WI38 (cell line): ENCODE measurements at regions not wholly inside any gene's neighbourhood (a gene's known extent, or its start where the extent isn't known, plus 50 kb on each side); places are given as distances from the start of the nearest gene placed in this dataset.

Experiments used
- H3K4me3 ChIP-seq: 2 replicates; pipeline ENCODE4 v1.5.1; 2011; ENCODE audit warnings: low read depth, mild to moderate bottlenecking, control low read depth, low read length
- TF ChIP-seq, protein P1 (sequence below): IDR thresholded peaks from 2 replicates; pipeline ENCODE4 v1.5.1; 2012; ENCODE audit warnings: low read depth, mild to moderate bottlenecking, control low read depth, low read length

DNA sequence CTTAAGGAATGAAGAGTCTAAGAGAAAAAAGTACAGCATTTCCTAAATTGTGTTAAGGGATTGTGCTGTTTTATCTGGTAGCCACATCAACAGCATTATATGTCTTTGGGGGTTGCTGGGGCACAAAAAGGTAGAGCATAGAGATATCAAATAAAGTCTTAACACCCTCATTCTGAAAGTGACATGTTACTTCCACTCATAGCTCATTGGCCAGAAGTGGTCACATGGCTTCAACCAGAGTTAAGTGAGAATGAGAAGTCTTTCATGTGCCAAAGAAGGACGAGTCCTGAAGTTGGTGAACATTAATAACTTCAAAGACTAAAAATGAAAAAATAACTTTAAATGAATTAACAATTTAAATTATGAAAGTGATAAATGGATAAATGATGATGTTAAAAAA, 175.7 kb upstream of the ZEB2 start:
- H3K4me3 ChIP-seq = no peak overlapping the region
- TF ChIP-seq, protein P1, sequence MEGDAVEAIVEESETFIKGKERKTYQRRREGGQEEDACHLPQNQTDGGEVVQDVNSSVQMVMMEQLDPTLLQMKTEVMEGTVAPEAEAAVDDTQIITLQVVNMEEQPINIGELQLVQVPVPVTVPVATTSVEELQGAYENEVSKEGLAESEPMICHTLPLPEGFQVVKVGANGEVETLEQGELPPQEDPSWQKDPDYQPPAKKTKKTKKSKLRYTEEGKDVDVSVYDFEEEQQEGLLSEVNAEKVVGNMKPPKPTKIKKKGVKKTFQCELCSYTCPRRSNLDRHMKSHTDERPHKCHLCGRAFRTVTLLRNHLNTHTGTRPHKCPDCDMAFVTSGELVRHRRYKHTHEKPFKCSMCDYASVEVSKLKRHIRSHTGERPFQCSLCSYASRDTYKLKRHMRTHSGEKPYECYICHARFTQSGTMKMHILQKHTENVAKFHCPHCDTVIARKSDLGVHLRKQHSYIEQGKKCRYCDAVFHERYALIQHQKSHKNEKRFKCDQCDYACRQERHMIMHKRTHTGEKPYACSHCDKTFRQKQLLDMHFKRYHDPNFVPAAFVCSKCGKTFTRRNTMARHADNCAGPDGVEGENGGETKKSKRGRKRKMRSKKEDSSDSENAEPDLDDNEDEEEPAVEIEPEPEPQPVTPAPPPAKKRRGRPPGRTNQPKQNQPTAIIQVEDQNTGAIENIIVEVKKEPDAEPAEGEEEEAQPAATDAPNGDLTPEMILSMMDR = no peak

DNA sequence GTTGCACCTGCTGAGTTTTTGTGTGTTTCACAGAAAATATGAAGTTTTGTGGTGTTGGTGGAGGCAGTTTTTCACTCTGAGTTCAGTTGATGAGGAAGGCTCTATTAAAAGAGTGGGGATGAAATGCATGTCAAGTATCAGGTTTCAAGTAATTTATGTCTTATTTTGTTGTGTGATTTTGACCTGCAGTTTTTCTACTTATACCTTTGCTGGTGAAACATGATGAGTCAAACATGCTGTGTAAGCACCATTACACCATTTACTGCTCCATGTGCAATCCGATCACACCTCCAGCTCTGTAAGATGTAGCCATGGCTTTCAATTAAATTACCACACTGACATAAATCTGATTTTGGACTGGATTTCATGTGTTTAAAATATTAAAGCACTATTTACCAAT, 174.5 kb upstream of the ZEB2 start:
- TF ChIP-seq, protein P1 = no peak
- H3K4me3 ChIP-seq = no peak overlapping the region

DNA sequence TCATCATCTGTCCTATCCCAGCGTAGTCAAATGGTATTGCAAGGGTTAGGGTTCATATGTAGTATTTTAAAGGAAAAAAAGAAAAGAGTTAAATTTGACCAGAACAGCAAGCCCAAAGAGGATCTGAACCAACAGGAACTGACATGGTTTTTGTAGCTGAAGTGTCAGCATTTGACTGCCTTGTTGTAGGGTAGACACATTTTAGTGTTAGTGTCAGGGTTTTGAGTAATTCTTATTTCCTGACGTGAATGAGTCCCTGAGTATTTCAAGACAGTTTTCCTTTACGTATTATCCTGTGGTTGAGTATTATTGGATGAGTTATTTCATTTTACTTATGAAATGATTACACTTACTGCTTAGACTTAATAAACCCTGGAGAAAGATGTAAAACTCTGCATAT, 173.3 kb upstream of the ZEB2 start:
- no peak overlapping the region for H3K4me3 ChIP-seq
- TF ChIP-seq, protein P1 = no peak

DNA sequence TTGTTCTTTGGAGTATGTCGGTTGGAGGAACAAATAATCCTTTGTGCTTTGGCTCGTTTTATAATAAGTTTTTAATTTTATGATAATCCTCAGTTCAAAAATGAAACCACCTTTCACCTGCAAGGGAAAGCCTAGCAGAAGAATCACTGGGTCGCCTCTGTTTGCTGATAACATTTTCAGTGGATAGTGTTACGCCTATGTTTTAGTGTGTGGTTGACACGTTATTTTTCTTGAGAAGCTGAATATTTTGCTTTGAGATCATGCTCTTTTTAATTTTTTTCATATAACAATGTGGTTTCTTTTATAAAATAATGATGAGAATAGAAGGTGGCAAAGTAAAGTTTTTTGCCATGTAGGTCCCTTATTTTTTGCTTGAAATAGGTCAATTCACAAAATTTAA, 172.7 kb upstream of the ZEB2 start:
- no peak overlapping the region for H3K4me3 ChIP-seq
- TF ChIP-seq, protein P1 = no peak

DNA sequence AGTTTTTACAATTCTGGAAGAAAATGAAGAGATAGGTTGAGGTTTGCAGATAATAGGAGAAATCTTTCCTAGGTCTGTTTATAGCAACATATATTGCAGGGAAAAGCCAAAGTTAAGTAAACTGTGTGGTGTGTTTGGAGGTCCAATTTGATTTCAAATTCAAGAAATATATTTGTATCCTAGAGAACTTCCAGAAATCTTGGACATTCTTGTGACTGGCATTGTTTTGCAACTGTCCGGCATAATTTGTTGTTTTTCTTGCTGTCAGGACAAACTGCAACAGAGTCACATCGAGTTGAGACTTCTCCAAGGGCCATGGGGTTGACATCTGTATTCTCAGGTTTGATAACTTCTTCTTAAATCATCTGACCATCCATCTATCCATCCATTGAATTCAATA, 170.9 kb upstream of the ZEB2 start:
- H3K4me3 ChIP-seq = no peak overlapping the region

DNA sequence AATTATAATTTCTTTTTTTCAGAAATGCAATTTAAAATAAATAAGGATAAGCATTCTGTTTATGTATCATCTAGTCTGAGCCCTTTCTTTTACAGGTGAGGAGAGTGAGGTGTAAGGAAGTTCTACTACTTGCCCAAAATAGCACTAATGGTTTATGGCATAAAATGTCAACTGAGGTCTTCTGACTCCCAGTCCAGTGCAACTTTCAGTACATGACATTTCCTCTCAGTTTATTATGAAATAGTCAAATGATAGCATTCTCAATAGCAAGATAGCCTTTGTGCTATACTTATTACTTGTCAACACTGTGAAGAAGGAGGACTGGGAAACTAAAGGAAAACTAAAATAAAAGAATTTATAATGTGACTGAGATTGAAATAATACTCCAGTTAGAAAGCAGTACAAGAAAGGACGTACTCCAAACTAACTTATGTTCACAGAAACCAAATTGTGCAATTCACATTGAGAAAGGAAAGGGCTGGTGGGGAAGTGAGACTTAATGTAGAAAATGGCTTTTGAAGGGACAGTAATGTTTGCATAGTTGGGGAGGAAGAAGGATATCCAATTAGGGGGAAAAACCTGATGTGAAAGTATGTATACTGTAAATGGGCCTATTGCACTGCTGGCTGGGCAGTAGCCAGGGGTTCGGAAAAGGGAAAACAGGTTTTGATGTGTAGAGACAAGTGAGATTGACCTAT, 166.7 kb upstream of the ZEB2 start:
- TF ChIP-seq, protein P1 = no peak
- H3K4me3 ChIP-seq = no peak overlapping the region

More for the DNA sequence above, 170.9 kb upstream of the ZEB2 start:
- TF ChIP-seq, protein P1 = no peak

DNA sequence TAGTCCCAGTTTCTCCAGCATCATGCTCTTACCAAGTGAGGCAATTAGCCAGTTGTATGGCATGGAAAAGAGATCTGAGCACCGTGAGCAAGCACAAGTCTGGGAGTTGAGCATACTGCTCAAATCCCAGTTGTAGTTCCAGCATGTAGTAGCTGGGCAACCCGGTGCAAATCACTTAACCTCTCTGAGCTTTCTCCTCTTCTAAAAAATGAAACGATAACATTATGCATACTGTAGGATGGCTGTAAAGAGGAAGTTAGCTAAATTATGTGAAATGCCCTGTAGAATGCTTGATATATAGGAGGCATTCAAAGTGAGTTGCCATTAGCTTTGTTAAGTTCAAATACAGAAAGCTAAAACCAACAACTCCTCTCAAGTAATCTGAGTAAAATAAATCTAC, 164.0 kb upstream of the ZEB2 start:
- no peak overlapping the region for H3K4me3 ChIP-seq
- TF ChIP-seq, protein P1 = no peak
